ENCODE measurements at regions not wholly inside any gene's neighbourhood (a gene's known extent, or its start where the extent isn't known, plus 50 kb on each side); places are given as distances from the start of the nearest gene placed in this dataset.
"Not testable (repeated sequence)": the region's sequence is repeated elsewhere in the genome, so short reads cannot be mapped to it uniquely, and the experiment has no call there.

GRCh38 chr4:30160140-30160539 lies 560.0 kb upstream of the PCDH7 start:
- DNase-seq: no peak

GRCh38 chr4:30172416-30172815 lies 547.8 kb upstream of the PCDH7 start:
- no peak for DNase-seq

- DNase-seq: no peak
Measured at GRCh38 chr4:30181512-30181911, 538.7 kb upstream of the PCDH7 start.

- DNase-seq: no peak
Measured at GRCh38 chr4:30181918-30182317, 538.3 kb upstream of the PCDH7 start.

- no peak for DNase-seq
Measured at GRCh38 chr4:30182786-30183185, 537.4 kb upstream of the PCDH7 start.

- DNase-seq: no peak
Measured at GRCh38 chr4:30191902-30192301, 528.3 kb upstream of the PCDH7 start.

GRCh38 chr4:30207389-30207788 lies 512.8 kb upstream of the PCDH7 start:
- no peak for DNase-seq

GRCh38 chr4:30208731-30209435 lies 511.3 kb upstream of the PCDH7 start:
- no peak for DNase-seq

GRCh38 chr4:30215973-30216372 lies 504.2 kb upstream of the PCDH7 start:
- not testable (repeated sequence) for DNase-seq

- no peak for DNase-seq
Measured at GRCh38 chr4:30245140-30245539, 475.0 kb upstream of the PCDH7 start.

- DNase-seq: no peak
Measured at GRCh38 chr4:30256116-30256832, 463.9 kb upstream of the PCDH7 start.

- DNase-seq: no peak
Measured at GRCh38 chr4:30258949-30259348, 461.2 kb upstream of the PCDH7 start.

- DNase-seq: no peak
Measured at GRCh38 chr4:30262379-30262778, 457.8 kb upstream of the PCDH7 start.

- DNase-seq: no peak
Measured at GRCh38 chr4:30264465-30264864, 455.7 kb upstream of the PCDH7 start.

GRCh38 chr4:30265716-30266115 lies 454.5 kb upstream of the PCDH7 start:
- no peak for DNase-seq

- DNase-seq: no peak
Measured at GRCh38 chr4:30268370-30268769, 451.8 kb upstream of the PCDH7 start.

GRCh38 chr4:30269850-30270249 lies 450.3 kb upstream of the PCDH7 start:
- no peak for DNase-seq

GRCh38 chr4:30281986-30282385 lies 438.2 kb upstream of the PCDH7 start:
- DNase-seq: no peak

- DNase-seq: no peak
Measured at GRCh38 chr4:30283336-30283735, 436.8 kb upstream of the PCDH7 start.

- no peak for DNase-seq
Measured at GRCh38 chr4:30294295-30294694, 425.9 kb upstream of the PCDH7 start.

- DNase-seq: no peak
Measured at GRCh38 chr4:30295652-30296051, 424.5 kb upstream of the PCDH7 start.

GRCh38 chr4:30314001-30314400 lies 406.2 kb upstream of the PCDH7 start:
- no peak for DNase-seq

GRCh38 chr4:30330894-30331652 lies 389.1 kb upstream of the PCDH7 start:
- DNase-seq: no peak

GRCh38 chr4:30341731-30342130 lies 378.4 kb upstream of the PCDH7 start:
- DNase-seq: no peak
